Adrenal gland (tissue), 5 donors: ENCODE measurements at regions not wholly inside any gene's neighbourhood (a gene's known extent, or its start where the extent isn't known, plus 50 kb on each side); places are given as distances from the start of the nearest gene placed in this dataset.

Source experiments
- POLR2A ChIP-seq, 2 donors: fragments of 450-650 bp; IDR thresholded peaks; one replicate each; pipeline ENCODE4 v1.6.1; 2017; ENCODE audit warnings: antibody characterized with exemption in 2 of 2, mild to moderate bottlenecking in 2 of 2, moderate library complexity in 1 of 2
- TF ChIP-seq, protein P1 (sequence below), 6 experiments: fragments of 450-650 bp in 4 of 6; fragments of 200-600 bp in 2 of 6; sonication (generic) in 1 of 6; IDR thresholded peaks; 1 replicate in 5 of 6; 2 replicates in 1 of 6; pipeline versions ENCODE4 v1.5.1 to v1.8.0; 2016 to 2021; ENCODE audit warnings: antibody characterized with exemption in 6 of 6, mild to moderate bottlenecking in 2 of 6, moderate library complexity in 1 of 6
- donor health status: DM: no; HTN: no; CAD: no.

DNA sequence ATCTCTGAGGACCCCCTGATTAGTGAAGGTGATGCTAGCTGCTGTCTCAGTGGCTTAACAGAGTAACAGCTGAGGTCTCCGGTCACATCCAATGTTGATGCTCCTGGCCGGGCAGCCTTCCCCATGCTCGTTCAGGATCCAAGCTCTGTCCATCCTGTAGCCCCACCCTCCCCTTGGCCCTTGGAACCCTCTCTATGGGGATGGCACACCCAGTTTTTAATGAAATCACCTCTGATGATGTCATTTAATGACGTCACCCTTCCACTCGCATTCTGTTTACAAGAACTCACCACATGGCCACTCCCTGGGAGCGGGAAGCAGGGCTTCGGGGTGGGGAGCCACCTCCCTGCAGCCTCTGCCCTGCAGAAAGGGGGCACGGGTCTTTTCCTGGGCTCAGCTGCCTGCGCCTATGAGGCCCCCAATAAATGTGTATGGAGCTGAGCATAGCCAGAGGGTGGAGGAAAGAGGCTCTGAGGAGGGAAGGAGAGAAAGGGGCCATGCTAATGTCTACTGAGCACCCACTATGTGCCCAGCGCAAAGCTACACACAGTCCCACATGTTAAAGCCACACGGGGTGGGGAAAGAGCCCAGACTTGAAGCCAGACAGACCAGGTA lies 95.5 kb downstream of the OAT start:
- TF ChIP-seq, protein P1, sequence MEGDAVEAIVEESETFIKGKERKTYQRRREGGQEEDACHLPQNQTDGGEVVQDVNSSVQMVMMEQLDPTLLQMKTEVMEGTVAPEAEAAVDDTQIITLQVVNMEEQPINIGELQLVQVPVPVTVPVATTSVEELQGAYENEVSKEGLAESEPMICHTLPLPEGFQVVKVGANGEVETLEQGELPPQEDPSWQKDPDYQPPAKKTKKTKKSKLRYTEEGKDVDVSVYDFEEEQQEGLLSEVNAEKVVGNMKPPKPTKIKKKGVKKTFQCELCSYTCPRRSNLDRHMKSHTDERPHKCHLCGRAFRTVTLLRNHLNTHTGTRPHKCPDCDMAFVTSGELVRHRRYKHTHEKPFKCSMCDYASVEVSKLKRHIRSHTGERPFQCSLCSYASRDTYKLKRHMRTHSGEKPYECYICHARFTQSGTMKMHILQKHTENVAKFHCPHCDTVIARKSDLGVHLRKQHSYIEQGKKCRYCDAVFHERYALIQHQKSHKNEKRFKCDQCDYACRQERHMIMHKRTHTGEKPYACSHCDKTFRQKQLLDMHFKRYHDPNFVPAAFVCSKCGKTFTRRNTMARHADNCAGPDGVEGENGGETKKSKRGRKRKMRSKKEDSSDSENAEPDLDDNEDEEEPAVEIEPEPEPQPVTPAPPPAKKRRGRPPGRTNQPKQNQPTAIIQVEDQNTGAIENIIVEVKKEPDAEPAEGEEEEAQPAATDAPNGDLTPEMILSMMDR (IDR thresholded peaks at IDR 0.05), result no peak
- TF ChIP-seq POLR2A (IDR thresholded peaks at IDR 0.05), result no peak
